Cardiac fibroblast (primary cell): ENCODE measurements at regions not wholly inside any gene's neighbourhood (a gene's known extent, or its start where the extent isn't known, plus 50 kb on each side); places are given as distances from the start of the nearest gene placed in this dataset.

ENCODE experiments used
- DNase-seq, 2 donors: peaks; one replicate each; pipeline versions ENCODE4 v3.0.0 to v3.0.0-alpha.2; 2010; ENCODE audit warnings: low read depth in 2 of 2
- H3K4me3 ChIP-seq, 2 donors: replicated peaks in 1 of 2; 1 replicate in 1 of 2; 2 replicates in 1 of 2; pipeline ENCODE4 v1.5.1; 2011; ENCODE audit warnings: low read depth in 2 of 2, low read length in 2 of 2, mild to moderate bottlenecking in 2 of 2, moderate library complexity in 1 of 2
- CTCF ChIP-seq: IDR thresholded peaks from one replicate; pipeline ENCODE4 v1.5.1; 2011; ENCODE audit warnings: low read depth, mild to moderate bottlenecking, low read length, inconsistent platforms

GRCh38 chr1:82348487-82348886, 547.8 kb downstream of the ADGRL2 start:
- H3K4me3 ChIP-seq = no peak overlapping the region
- no peak for DNase-seq
- TF ChIP-seq CTCF = no peak

- no peak for DNase-seq
- no peak for TF ChIP-seq CTCF
These were observed 545.4 kb downstream of the ADGRL2 start for GRCh38 chr1:82346141-82346540.

GRCh38 chr1:82343381-82343780, 542.6 kb downstream of the ADGRL2 start:
- DNase-seq = peak in 1 of 2 donors; percentile 69
- no peak for TF ChIP-seq CTCF
- no peak overlapping the region for H3K4me3 ChIP-seq

More at GRCh38 chr1:82346141-82346540, 545.4 kb downstream of the ADGRL2 start:
- H3K4me3 ChIP-seq = no peak overlapping the region

GRCh38 chr1:82337635-82338034, 536.9 kb downstream of the ADGRL2 start:
- no peak for DNase-seq
- no peak overlapping the region for H3K4me3 ChIP-seq
- TF ChIP-seq CTCF = no peak

- TF ChIP-seq CTCF = no peak
- no peak for DNase-seq
- H3K4me3 ChIP-seq = no peak overlapping the region
These were observed 529.6 kb downstream of the ADGRL2 start for GRCh38 chr1:82330330-82330729.

- no peak for DNase-seq
- no peak for TF ChIP-seq CTCF
- no peak overlapping the region for H3K4me3 ChIP-seq
These were observed 528.5 kb downstream of the ADGRL2 start for GRCh38 chr1:82329226-82329625.

GRCh38 chr1:82323144-82323841, 522.6 kb downstream of the ADGRL2 start:
- DNase-seq = no peak
- TF ChIP-seq CTCF = no peak
- H3K4me3 ChIP-seq = no peak overlapping the region
